ENCODE measurements at regions not wholly inside any gene's neighbourhood (a gene's known extent, or its start where the extent isn't known, plus 50 kb on each side); places are given as distances from the start of the nearest gene placed in this dataset.

DNA sequence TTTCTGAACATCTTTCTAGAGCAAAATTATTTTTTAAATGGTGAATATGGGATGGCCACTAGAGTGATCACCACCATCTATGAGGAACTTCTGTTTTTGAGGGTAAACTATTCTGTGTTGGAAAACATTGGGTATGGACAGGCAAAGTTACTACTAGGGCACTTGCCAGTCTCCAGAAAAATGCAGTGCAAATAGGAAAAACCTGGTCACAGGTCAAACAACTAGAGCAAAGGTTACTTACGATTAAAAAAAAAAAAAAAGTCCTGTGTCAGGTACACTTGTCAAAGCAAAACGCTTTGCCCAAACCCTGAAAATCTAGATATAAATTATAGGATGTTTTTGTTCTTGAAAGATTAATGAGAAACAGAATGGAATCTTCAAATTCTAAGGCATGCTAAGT, 66.2 kb downstream of the SLITRK1 start:
- Histone ChIP-seq H3K4me1 (ENCODE audit: control insufficient read depth, insufficient read depth, low read length) (no peaks in the 10 kb centered on the region), H3K36me3 (ENCODE audit: control insufficient read depth in 2 of 2, insufficient read depth in 1 of 2, low read length in 2 of 2) (no peaks in the 10 kb centered on the region), H3K9me3 (ENCODE audit: control insufficient read depth, insufficient read depth, low read depth, low read length) (no peaks in the 10 kb centered on the region), H3K4me3 (ENCODE audit: low read depth, low read length) (no peak overlapping the region), H3K27ac (ENCODE audit: extremely low read depth, low read depth, low read length) (no peak overlapping the region)
- POLR2A ChIA-PET = no interaction called here
- CTCF ChIA-PET = interaction anchor here (0.6 kb wide), 1 partner anchor 832 kb away, joined by 7 read pairs; no protein-coding TSS in a partner anchor
- TF ChIP-seq ZNF112 (tag by site-specific recombination; IDR thresholded peaks at IDR 0.05) = no peak
- no peak for TF ChIP-seq ZNF843 (tag by site-specific recombination; IDR thresholded peaks at IDR 0.05)
- no peak for TF ChIP-seq ZNF175 (tag by site-specific recombination; IDR thresholded peaks at IDR 0.05)
- no peak for TF ChIP-seq ZBTB8A (tag by site-specific recombination; IDR thresholded peaks at IDR 0.05)
- no peak for TF ChIP-seq SALL2 (tag by site-specific recombination; IDR thresholded peaks at IDR 0.05; ENCODE audit: borderline replicate concordance)
- TF ChIP-seq, protein P1, sequence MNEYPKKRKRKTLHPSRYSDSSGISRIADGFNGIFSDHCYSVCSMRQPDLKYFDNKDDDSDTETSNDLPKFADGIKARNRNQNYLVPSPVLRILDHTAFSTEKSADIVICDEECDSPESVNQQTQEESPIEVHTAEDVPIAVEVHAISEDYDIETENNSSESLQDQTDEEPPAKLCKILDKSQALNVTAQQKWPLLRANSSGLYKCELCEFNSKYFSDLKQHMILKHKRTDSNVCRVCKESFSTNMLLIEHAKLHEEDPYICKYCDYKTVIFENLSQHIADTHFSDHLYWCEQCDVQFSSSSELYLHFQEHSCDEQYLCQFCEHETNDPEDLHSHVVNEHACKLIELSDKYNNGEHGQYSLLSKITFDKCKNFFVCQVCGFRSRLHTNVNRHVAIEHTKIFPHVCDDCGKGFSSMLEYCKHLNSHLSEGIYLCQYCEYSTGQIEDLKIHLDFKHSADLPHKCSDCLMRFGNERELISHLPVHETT (tag by site-specific recombination; IDR thresholded peaks at IDR 0.05) = no peak

DNA sequence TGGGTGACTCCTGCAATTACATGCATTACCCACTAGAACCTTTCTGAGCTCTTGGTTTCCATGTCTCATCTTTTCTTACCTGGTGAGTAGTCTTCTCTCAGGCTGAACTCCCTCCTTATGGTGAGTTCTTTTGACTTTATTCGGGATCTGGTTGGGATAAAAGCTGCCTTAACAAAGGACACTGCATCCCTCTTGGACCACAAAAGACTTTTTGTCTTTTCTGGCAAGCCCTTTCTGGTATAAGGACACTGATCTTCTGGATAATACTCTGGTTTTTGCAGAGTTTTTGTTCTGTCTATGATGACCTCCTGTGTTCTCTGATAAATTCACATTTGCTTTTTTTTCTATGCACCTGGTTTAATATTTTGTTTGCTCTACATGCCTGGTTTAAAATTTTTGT, 66.7 kb downstream of the SLITRK1 start:
- ChIA-PET POLR2A (no interaction called here), CTCF (no interaction called here)
- no peaks in the 10 kb centered on the region for H3K4me1 ChIP-seq (ENCODE audit: control insufficient read depth, insufficient read depth, low read length)
- H3K36me3 ChIP-seq (ENCODE audit: control insufficient read depth in 2 of 2, insufficient read depth in 1 of 2, low read length in 2 of 2) = no peaks in the 10 kb centered on the region
- no peak for TF ChIP-seq ZNF132 (tag by site-specific recombination; IDR thresholded peaks at IDR 0.05; ENCODE audit: borderline replicate concordance)
- no peak for TF ChIP-seq ZNF747 (tag by site-specific recombination; IDR thresholded peaks at IDR 0.05)
- no peak for TF ChIP-seq ZNF473 (tag by site-specific recombination; IDR thresholded peaks at IDR 0.05)
- TF ChIP-seq ZSCAN30 (tag by site-specific recombination; IDR thresholded peaks at IDR 0.05) = no peak
- no peak for TF ChIP-seq OVOL3 (tag by site-specific recombination; IDR thresholded peaks at IDR 0.05)
- TF ChIP-seq, protein P2, sequence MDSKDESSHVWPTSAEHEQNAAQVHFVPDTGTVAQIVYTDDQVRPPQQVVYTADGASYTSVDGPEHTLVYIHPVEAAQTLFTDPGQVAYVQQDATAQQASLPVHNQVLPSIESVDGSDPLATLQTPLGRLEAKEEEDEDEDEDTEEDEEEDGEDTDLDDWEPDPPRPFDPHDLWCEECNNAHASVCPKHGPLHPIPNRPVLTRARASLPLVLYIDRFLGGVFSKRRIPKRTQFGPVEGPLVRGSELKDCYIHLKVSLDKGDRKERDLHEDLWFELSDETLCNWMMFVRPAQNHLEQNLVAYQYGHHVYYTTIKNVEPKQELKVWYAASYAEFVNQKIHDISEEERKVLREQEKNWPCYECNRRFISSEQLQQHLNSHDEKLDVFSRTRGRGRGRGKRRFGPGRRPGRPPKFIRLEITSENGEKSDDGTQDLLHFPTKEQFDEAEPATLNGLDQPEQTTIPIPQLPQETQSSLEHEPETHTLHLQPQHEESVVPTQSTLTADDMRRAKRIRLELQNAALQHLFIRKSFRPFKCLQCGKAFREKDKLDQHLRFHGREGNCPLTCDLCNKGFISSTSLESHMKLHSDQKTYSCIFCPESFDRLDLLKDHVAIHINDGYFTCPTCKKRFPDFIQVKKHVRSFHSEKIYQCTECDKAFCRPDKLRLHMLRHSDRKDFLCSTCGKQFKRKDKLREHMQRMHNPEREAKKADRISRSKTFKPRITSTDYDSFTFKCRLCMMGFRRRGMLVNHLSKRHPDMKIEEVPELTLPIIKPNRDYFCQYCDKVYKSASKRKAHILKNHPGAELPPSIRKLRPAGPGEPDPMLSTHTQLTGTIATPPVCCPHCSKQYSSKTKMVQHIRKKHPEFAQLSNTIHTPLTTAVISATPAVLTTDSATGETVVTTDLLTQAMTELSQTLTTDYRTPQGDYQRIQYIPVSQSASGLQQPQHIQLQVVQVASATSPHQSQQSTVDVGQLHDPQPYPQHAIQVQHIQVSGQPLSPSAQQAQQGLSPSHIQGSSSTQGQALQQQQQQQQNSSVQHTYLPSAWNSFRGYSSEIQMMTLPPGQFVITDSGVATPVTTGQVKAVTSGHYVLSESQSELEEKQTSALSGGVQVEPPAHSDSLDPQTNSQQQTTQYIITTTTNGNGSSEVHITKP (tag by site-specific recombination; IDR thresholded peaks at IDR 0.05) = no peak
- no peak for TF ChIP-seq ZNF549 (tag by site-specific recombination; IDR thresholded peaks at IDR 0.05)
- TF ChIP-seq, protein P3, sequence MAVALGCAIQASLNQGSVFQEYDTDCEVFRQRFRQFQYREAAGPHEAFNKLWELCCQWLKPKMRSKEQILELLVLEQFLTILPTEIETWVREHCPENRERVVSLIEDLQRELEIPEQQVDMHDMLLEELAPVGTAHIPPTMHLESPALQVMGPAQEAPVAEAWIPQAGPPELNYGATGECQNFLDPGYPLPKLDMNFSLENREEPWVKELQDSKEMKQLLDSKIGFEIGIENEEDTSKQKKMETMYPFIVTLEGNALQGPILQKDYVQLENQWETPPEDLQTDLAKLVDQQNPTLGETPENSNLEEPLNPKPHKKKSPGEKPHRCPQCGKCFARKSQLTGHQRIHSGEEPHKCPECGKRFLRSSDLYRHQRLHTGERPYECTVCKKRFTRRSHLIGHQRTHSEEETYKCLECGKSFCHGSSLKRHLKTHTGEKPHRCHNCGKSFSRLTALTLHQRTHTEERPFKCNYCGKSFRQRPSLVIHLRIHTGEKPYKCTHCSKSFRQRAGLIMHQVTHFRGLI (tag by site-specific recombination; IDR thresholded peaks at IDR 0.05) = no peak
- no peak for TF ChIP-seq ZNF596 (tag by site-specific recombination; IDR thresholded peaks at IDR 0.05)
- TF ChIP-seq ZFP3 (tag by site-specific recombination; IDR thresholded peaks at IDR 0.05; ENCODE audit: low read depth) = no peak
- H3K27ac ChIP-seq (ENCODE audit: extremely low read depth, low read depth, low read length) = no peak overlapping the region
- no peak overlapping the region for H3K4me3 ChIP-seq (ENCODE audit: low read depth, low read length)
- H3K9me3 ChIP-seq (ENCODE audit: control insufficient read depth, insufficient read depth, low read depth, low read length) = no peaks in the 10 kb centered on the region

DNA sequence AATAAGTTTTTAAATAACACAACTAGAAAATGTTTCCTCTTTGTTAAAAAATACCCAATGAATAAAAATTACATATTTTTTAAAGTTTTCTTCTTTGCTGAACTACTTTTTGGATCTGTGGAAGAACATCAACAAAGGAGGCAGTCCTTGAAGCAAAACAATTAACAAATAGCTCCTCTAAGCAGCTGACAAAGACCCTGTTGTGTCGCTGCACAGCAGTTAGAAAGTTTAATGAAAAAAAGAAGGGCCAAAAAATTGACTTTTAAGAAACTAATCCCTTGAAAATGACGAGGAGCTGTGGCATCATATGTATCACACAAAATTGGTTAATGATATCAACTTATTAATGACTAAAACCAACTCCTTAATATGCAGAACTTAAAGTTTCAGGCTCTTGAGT, 72.1 kb downstream of the SLITRK1 start:
- Histone ChIP-seq H3K27ac (ENCODE audit: extremely low read depth, low read depth, low read length) (no peak overlapping the region), H3K4me1 (ENCODE audit: control insufficient read depth, insufficient read depth, low read length) (no peaks in the 10 kb centered on the region), H3K36me3 (ENCODE audit: control insufficient read depth in 2 of 2, insufficient read depth in 1 of 2, low read length in 2 of 2) (no peaks in the 10 kb centered on the region), H3K4me3 (ENCODE audit: low read depth, low read length) (no peak overlapping the region), H3K9me3 (ENCODE audit: control insufficient read depth, insufficient read depth, low read depth, low read length) (no peaks in the 10 kb centered on the region)
- ChIA-PET POLR2A (no interaction called here), CTCF (no interaction called here)
- TF ChIP-seq BCL11B (tag by site-specific recombination; IDR thresholded peaks at IDR 0.05; ENCODE audit: low read depth) = no peak
- no peak for TF ChIP-seq ZIC2 (tag by site-specific recombination; IDR thresholded peaks at IDR 0.05)
- TF ChIP-seq ZNF660 (tag by site-specific recombination; IDR thresholded peaks at IDR 0.05) = no peak
- no peak for TF ChIP-seq ZNF423 (tag by site-specific recombination; IDR thresholded peaks at IDR 0.05)
- TF ChIP-seq ZNF138 (tag by site-specific recombination; IDR thresholded peaks at IDR 0.05; ENCODE audit: borderline replicate concordance) = no peak
- no peak for TF ChIP-seq ZNF311 (tag by site-specific recombination; IDR thresholded peaks at IDR 0.05; ENCODE audit: borderline replicate concordance)
- TF ChIP-seq ZNF121 (tag by site-specific recombination; IDR thresholded peaks at IDR 0.05) = no peak
- TF ChIP-seq ZBTB8A (tag by site-specific recombination; IDR thresholded peaks at IDR 0.05) = no peak
- TF ChIP-seq ZNF157 (tag by site-specific recombination; IDR thresholded peaks at IDR 0.05) = no peak
- TF ChIP-seq ZNF600 (tag by site-specific recombination; IDR thresholded peaks at IDR 0.05) = no peak
